ENCODE measurements at regions not wholly inside any gene's neighbourhood (a gene's known extent, or its start where the extent isn't known, plus 50 kb on each side); places are given as distances from the start of the nearest gene placed in this dataset.

- CTCF ChIA-PET (ENCODE audit: partially characterized antibody) = interaction anchor here (2.3 kb wide), 1 partner anchor 12 kb away, joined by 9 read pairs; no protein-coding TSS in a partner anchor
- H2BK5ac ChIP-seq (ENCODE audit: low read depth, low read length) = no peak overlapping the region
- no peak overlapping the region for H2BK120ac ChIP-seq (replicated peaks; ENCODE audit: low read depth, low read length)
- H3K4ac ChIP-seq (replicated peaks; ENCODE audit: insufficient read length, low read depth, low read length) = no peak overlapping the region
- peaks cover 94 to 98% of the 10 kb centered on the region in 2 experiments for H3K9me3 ChIP-seq (ENCODE audit: insufficient read depth in 2 of 2, low read depth in 1 of 2, low read length in 1 of 2)
- H4K8ac ChIP-seq (ENCODE audit: extremely low read depth, insufficient read depth, low read length) = no peak overlapping the region
- peaks cover 73 to 100% (median 97%) of the 10 kb centered on the region in 4 experiments for H3K36me3 ChIP-seq (ENCODE audit: control insufficient read depth in 2 of 4, insufficient read depth in 4 of 4, low read length in 3 of 4)
- no peak for FAIRE-seq
- H4K5ac ChIP-seq (ENCODE audit: insufficient read length, low read depth, low read length) = no peak overlapping the region
- no peak overlapping the region for H3K14ac ChIP-seq (ENCODE audit: insufficient read length)
- POLR2A ChIA-PET (ENCODE audit: partially characterized antibody) = no interaction called here
- peaks cover 6% of the 10 kb centered on the region; the same call in 1 of the 2 replicates for H3K79me1 ChIP-seq (ENCODE audit: low read depth, low read length)
- peak in 1 of 2 experiments; percentile 33 for DNase-seq (ENCODE audit: low read depth in 1 of 2, low spot score in 2 of 2)
- H2AK5ac ChIP-seq (ENCODE audit: low read depth, low read length) = no peak overlapping the region
- 0 out of 8 replicates have a peak overlapping the region, but pooled peaks of 1 of the 4 experiments have one; percentile 6 for H3K4me3 ChIP-seq (ENCODE audit: extremely low read depth in 1 of 4, insufficient read depth in 2 of 4, low read depth in 3 of 4, low read length in 4 of 4)
- no peak overlapping the region for H3K56ac ChIP-seq (replicated peaks; ENCODE audit: insufficient read length, low read depth, low read length)
- H3K4me1 ChIP-seq (replicated peaks in 1 of 4; ENCODE audit: control insufficient read depth in 3 of 4, insufficient read depth in 4 of 4, low read length in 3 of 4) = no peaks in the 10 kb centered on the region; a peak in 1 of 7 replicates
- H4K20me1 ChIP-seq (replicated peaks in 1 of 2; ENCODE audit: control insufficient read depth in 1 of 2, insufficient read depth in 2 of 2, low read length in 2 of 2) = peaks cover 0 to 2% of the 10 kb centered on the region in 2 experiments
- H2AFZ ChIP-seq (ENCODE audit: low read length) = no peak overlapping the region
- no peak overlapping the region for H3K27ac ChIP-seq (ENCODE audit: low read depth, low read length)
- TF ChIP-seq KDM4A (IDR thresholded peaks at IDR 0.05; ENCODE audit: low read depth, low read length, severe bottlenecking) (no peak), ATF3 (IDR thresholded peaks at IDR 0.05; ENCODE audit: insufficient read depth, low read depth, low read length) (no peak), SP2 (IDR thresholded peaks at IDR 0.05; ENCODE audit: low read length) (no peak), POLR2A (IDR thresholded peaks at IDR 0.05; ENCODE audit: control extremely low read depth in 1 of 2, low read depth in 2 of 2, low read length in 2 of 2) (0 out of 3 replicates have a peak, but pooled peaks of 1 of the 2 experiments have one; percentile 15)
- H3K23me2 ChIP-seq (ENCODE audit: low read depth, low read length) = no peaks in the 10 kb centered on the region; the same call in none of the 2 replicates
- no peak overlapping the region for H4K91ac ChIP-seq (replicated peaks; ENCODE audit: insufficient read length, low read length)
- no peak overlapping the region for H2BK12ac ChIP-seq (ENCODE audit: low read depth, low read length)
- no peak overlapping the region for H3K23ac ChIP-seq (ENCODE audit: insufficient read length)
- H3K4me2 ChIP-seq (ENCODE audit: insufficient read depth in 1 of 2, low read depth in 2 of 2, low read length in 2 of 2) = no peak overlapping the region
- H3K18ac ChIP-seq (ENCODE audit: extremely low read depth, low read length) = no peak overlapping the region
- H3K79me2 ChIP-seq (ENCODE audit: control insufficient read depth in 1 of 2, insufficient read depth in 2 of 2, low read length in 2 of 2) = peaks cover 0 to 91% of the 10 kb centered on the region in 2 experiments; a peak in 2 of 4 replicates
- no peak overlapping the region for H2BK20ac ChIP-seq (ENCODE audit: low read length)
- H3K9ac ChIP-seq (replicated peaks in 1 of 4; ENCODE audit: extremely low read depth in 1 of 4, low read depth in 3 of 4, low read length in 3 of 4) = no peak overlapping the region
- H2BK15ac ChIP-seq (ENCODE audit: low read length) = no peak overlapping the region
- 95% methylated on average over 18 of the region's 18 CpGs; no CpG with 5 or more reads in 1 of the 2 experiments for WGBS, 2 experiments (ENCODE audit: extremely low coverage in 1 of 2, insufficient coverage in 1 of 2, insufficient read length in 1 of 2, insufficient replicate concordance in 2 of 2, low coverage in 1 of 2, low lambda C conversion rate in 2 of 2, missing lambda C conversion rate in 1 of 2)
- no peaks in the 10 kb centered on the region for H3K27me3 ChIP-seq (replicated peaks in 1 of 4; ENCODE audit: control insufficient read depth in 3 of 4, extremely low read depth in 1 of 4, insufficient read depth in 3 of 4, low read length in 3 of 4)
These were observed 103.4 kb downstream of the SNRPN start for GRCh38 chr15:25058080-25058785.
